ENCODE measurements at regions not wholly inside any gene's neighbourhood (a gene's known extent, or its start where the extent isn't known, plus 50 kb on each side); places are given as distances from the start of the nearest gene placed in this dataset.
A peak's percentile ranks its signal among the peaks of the same experiment; 100 is the strongest.
"Not testable (repeated sequence)": the region's sequence is repeated elsewhere in the genome, so short reads cannot be mapped to it uniquely, and the experiment has no call there.

DNA sequence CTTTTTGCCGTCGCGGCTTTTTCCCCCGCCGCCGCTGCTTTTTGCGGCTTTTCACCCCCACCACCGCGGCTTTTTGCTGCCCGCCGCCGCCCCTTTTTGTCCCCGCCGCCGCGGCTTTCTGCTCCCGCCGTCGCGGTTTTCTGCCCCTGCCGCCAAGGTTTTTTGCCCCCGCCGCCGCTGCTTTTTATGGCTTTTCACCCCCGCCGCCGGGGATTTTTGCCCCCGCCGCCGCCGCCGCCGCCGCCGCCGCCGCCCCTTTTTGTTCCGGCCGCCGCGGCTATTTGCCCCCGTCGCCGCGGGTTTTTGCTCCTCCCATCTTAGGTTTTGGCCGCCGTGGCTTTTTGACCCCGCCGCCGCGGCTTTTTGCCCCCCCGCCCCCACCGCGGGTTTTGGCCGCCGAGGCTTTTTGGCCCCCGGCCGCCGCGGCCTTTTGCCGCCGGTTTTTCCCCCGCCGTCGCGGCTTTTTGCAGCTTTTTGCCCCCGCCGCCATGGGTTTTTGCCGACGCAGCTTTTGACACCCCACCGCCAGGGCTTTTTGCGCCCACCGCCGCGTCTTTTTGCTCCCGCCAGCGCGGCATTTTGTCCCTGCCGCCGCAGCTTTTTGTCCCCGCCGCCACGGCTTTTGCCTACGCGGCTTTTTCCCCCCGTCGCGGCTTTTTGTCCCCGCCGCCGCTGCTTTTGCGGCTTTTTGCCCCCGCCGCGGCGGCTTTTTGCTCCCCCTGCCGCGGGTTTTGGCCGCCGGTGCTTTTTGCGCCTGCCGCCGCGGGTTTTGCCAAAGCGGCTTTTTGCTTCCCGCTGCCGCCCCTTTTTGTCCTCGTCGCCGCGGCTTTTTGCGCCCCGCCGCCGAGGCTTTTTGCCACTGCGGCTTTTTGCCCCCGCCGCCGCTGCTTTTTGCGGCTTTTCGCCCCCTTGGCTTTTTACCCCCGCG lies 519.4 kb upstream of the WSB1 start:
- H3K4me3 ChIP-seq (replicated peaks; ENCODE audit: low read depth, low read length): no peak overlapping the region
- TF ChIP-seq, protein P1, sequence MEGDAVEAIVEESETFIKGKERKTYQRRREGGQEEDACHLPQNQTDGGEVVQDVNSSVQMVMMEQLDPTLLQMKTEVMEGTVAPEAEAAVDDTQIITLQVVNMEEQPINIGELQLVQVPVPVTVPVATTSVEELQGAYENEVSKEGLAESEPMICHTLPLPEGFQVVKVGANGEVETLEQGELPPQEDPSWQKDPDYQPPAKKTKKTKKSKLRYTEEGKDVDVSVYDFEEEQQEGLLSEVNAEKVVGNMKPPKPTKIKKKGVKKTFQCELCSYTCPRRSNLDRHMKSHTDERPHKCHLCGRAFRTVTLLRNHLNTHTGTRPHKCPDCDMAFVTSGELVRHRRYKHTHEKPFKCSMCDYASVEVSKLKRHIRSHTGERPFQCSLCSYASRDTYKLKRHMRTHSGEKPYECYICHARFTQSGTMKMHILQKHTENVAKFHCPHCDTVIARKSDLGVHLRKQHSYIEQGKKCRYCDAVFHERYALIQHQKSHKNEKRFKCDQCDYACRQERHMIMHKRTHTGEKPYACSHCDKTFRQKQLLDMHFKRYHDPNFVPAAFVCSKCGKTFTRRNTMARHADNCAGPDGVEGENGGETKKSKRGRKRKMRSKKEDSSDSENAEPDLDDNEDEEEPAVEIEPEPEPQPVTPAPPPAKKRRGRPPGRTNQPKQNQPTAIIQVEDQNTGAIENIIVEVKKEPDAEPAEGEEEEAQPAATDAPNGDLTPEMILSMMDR (IDR thresholded peaks at IDR 0.05; ENCODE audit: low read length, missing control alignments): no peak
- DNase-seq (ENCODE audit: low read depth): no peak

DNA sequence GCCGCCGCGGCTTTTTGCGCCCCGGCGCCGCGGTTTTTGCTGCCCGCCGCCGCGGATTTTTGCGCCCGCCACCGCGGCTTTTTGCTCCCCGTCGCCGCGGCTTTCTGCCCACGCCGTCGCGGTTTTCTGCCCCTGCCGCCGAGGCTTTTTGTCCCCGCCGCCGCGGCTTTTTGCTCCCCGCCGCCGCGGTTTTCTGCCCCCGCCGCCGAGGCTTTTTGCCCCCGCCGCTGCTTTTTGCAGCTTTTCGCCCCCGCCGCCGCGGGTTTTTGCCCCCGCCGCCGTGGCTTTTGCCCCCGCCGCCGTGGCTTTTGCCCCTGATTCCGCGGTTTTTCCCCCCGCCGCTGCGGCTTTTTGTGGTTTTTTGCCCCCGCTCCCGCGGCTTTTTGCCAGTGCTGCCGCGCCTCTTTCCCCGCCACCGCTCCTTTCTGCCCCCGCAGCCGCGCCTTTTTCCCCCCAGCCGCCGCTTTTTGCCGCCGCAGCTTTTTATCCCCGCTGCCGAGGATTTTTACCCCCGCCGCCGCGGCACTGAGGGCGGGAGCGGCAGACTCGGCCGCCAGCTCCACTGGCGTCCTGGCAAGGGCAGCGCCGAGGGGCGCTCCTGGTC lies 518.6 kb upstream of the WSB1 start:
- H3K4me3 ChIP-seq (replicated peaks; ENCODE audit: low read depth, low read length): no peak overlapping the region
- DNase-seq (ENCODE audit: low read depth): no peak
- TF ChIP-seq, protein P1 (IDR thresholded peaks at IDR 0.05; ENCODE audit: low read length, missing control alignments): no peak

DNA sequence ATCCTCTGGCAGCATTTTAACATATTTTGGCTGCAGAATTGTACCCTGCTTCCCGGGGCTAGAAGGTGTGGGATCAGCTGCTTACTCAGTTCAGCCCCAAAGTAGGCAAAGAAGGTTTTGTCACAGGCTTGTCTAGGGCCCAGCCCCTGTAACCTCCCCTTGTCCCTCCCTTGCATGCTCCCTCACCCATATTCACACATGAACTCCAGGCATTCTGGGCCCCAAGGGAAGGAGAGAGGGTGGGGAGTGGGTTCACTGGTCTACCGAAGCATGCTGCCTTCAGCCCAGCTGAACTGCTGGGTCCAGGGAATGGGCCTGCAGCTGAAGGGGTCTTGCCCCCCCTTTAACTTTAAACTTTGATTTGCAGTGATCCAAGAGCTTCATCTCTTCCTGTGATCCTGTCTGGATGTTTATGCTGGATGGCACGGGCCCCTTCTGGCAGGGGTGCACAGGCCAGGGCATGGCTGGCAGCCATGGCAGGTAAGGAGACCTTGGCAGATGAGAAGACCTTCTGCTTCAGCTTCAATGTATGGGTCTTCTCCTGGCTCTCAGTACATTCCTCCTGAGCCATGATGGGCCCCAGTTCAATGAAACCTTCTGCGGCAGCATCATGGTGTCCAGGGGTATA lies 513.6 kb upstream of the WSB1 start:
- DNase-seq (ENCODE audit: low read depth): not testable (repeated sequence)

DNA sequence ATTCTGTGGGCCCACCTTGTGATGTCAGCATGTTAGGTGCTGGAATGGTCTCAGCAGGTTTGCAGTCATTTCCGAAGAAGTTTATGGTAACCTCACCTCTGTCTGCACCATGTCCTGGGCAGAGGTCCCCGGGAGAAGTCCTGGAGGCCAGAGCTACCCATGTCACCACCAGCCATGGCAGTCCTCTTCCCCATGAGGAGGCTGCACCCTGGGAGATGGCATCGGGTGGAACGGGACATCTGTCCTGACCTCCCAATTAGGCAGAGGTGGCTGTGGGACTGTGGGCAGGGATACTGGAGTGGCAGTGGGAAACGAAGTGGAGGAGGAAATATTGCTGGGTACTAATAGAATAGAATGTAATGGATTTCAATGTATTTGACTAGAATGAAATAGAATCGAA lies 511.8 kb upstream of the WSB1 start:
- TF ChIP-seq, protein P1 (IDR thresholded peaks at IDR 0.05; ENCODE audit: low read length, missing control alignments): no peak
- no peak overlapping the region for H3K4me3 ChIP-seq (replicated peaks; ENCODE audit: low read depth, low read length)
- DNase-seq (ENCODE audit: low read depth): no peak

More for the DNA sequence above, 513.6 kb upstream of the WSB1 start:
- H3K4me3 ChIP-seq (replicated peaks; ENCODE audit: low read depth, low read length): not testable (repeated sequence)

DNA sequence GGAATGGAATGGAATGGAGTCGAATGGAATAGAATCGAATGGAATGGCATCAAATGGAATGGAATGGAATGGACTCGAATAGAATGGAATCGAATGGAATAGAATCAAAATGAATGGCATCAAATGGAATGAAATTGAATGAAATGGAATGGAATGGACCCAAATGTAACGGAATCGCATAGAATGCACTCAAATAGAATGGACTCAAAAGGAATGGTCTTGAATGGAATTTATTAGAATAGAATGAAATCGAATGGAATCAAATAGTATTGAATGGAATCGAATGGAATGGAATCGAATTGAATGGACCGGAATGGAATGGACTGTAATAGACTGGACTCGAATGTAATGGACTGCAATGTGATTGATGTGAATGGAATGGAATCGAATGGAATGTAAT lies 501.4 kb upstream of the WSB1 start:
- H3K4me3 ChIP-seq (replicated peaks; ENCODE audit: low read depth, low read length): no peak overlapping the region
- DNase-seq (ENCODE audit: low read depth): peak; percentile 26
- TF ChIP-seq, protein P1 (IDR thresholded peaks at IDR 0.05; ENCODE audit: low read length, missing control alignments): no peak

DNA sequence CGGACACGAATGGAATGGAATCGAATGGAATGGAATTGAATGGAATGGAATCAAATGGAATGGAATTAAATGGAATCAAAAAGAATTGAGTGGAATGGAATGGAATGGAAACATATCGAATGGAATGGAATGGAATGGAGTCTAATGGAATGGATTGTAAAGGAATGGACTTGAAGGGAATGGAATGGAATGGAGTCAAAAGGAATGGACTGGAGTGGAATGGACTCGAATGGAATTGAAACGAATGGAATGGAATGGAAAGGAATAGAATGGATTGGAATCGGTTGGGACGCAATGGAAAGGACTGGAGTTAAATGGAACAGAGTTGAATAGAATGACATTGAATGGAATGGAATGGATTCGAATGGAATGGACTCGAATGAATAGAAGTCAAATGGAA lies 486.9 kb upstream of the WSB1 start:
- TF ChIP-seq, protein P1 (IDR thresholded peaks at IDR 0.05; ENCODE audit: low read length, missing control alignments): no peak
- DNase-seq (ENCODE audit: low read depth): no peak
- H3K4me3 ChIP-seq (replicated peaks; ENCODE audit: low read depth, low read length): no peak overlapping the region

DNA sequence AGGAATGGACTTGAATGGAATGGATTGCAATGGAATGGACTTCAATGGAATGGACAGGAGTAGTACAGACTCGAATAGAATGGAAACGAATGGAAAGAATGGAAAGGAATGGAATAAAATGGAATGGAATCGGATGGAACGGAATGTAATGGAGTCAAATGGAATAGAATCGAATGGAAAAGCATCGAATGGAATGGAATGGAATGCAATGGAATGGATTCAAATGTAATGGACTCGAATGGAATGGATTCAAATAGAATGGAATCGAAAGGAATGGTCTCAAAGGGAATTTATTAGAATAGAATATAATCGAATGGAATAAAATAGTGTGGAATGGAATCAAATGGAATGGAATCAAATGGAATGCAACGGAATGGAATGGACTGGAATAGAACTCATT lies 484.9 kb upstream of the WSB1 start:
- TF ChIP-seq, protein P1 (IDR thresholded peaks at IDR 0.05; ENCODE audit: low read length, missing control alignments): no peak
- no peak overlapping the region for H3K4me3 ChIP-seq (replicated peaks; ENCODE audit: low read depth, low read length)
- DNase-seq (ENCODE audit: low read depth): peak; percentile 25
